ENCODE measurements at regions not wholly inside any gene's neighbourhood (a gene's known extent, or its start where the extent isn't known, plus 50 kb on each side); places are given as distances from the start of the nearest gene placed in this dataset.

GRCh38 chr9:2303056-2303455 is 287.9 kb downstream of the SMARCA2 start:
- no peak for DNase-seq (ENCODE audit: low read depth in 4 of 4, low spot score in 2 of 4)

GRCh38 chr9:2307480-2307879 is 292.3 kb downstream of the SMARCA2 start:
- no peak for DNase-seq (ENCODE audit: low read depth in 4 of 4, low spot score in 2 of 4)

GRCh38 chr9:2311920-2312319 is 296.8 kb downstream of the SMARCA2 start:
- no peak for DNase-seq (ENCODE audit: low read depth in 4 of 4, low spot score in 2 of 4)

- no peak for DNase-seq (ENCODE audit: low read depth in 4 of 4, low spot score in 2 of 4)
Measured at GRCh38 chr9:2313512-2313911, 298.4 kb downstream of the SMARCA2 start.

- DNase-seq (ENCODE audit: low read depth in 4 of 4, low spot score in 2 of 4), result no peak
Measured at GRCh38 chr9:2317591-2317990, 302.4 kb downstream of the SMARCA2 start.

- no peak for DNase-seq (ENCODE audit: low read depth in 4 of 4, low spot score in 2 of 4)
Measured at GRCh38 chr9:2319421-2319820, 302.2 kb upstream of the VLDLR start.

GRCh38 chr9:2320114-2320513 is 301.5 kb upstream of the VLDLR start:
- no peak for DNase-seq (ENCODE audit: low read depth in 4 of 4, low spot score in 2 of 4)

GRCh38 chr9:2320632-2321031 is 301.0 kb upstream of the VLDLR start:
- no peak for DNase-seq (ENCODE audit: low read depth in 4 of 4, low spot score in 2 of 4)

- DNase-seq (ENCODE audit: low read depth in 4 of 4, low spot score in 2 of 4), result no peak
Measured at GRCh38 chr9:2321523-2322148, 300.0 kb upstream of the VLDLR start.

GRCh38 chr9:2324742-2325141 is 296.8 kb upstream of the VLDLR start:
- DNase-seq (ENCODE audit: low read depth in 4 of 4, low spot score in 2 of 4), result no peak

- DNase-seq (ENCODE audit: low read depth in 4 of 4, low spot score in 2 of 4), result no peak
Measured at GRCh38 chr9:2332663-2333062, 288.9 kb upstream of the VLDLR start.

- no peak for DNase-seq (ENCODE audit: low read depth in 4 of 4, low spot score in 2 of 4)
Measured at GRCh38 chr9:2335260-2335659, 286.3 kb upstream of the VLDLR start.

GRCh38 chr9:2336055-2336454 is 285.5 kb upstream of the VLDLR start:
- no peak for DNase-seq (ENCODE audit: low read depth in 4 of 4, low spot score in 2 of 4)

- DNase-seq (ENCODE audit: low read depth in 4 of 4, low spot score in 2 of 4), result no peak
Measured at GRCh38 chr9:2337131-2337530, 284.5 kb upstream of the VLDLR start.

GRCh38 chr9:2337627-2338026 is 284.0 kb upstream of the VLDLR start:
- no peak for DNase-seq (ENCODE audit: low read depth in 4 of 4, low spot score in 2 of 4)

- no peak for DNase-seq (ENCODE audit: low read depth in 4 of 4, low spot score in 2 of 4)
Measured at GRCh38 chr9:2338777-2339365, 282.7 kb upstream of the VLDLR start.

- no peak for DNase-seq (ENCODE audit: low read depth in 4 of 4, low spot score in 2 of 4)
Measured at GRCh38 chr9:2339416-2339815, 282.2 kb upstream of the VLDLR start.

- DNase-seq (ENCODE audit: low read depth in 4 of 4, low spot score in 2 of 4), result no peak
Measured at GRCh38 chr9:2340046-2340760, 281.4 kb upstream of the VLDLR start.

- DNase-seq (ENCODE audit: low read depth in 4 of 4, low spot score in 2 of 4), result no peak
Measured at GRCh38 chr9:2341126-2341525, 280.5 kb upstream of the VLDLR start.

- DNase-seq (ENCODE audit: low read depth in 4 of 4, low spot score in 2 of 4), result no peak
Measured at GRCh38 chr9:2341956-2342355, 279.6 kb upstream of the VLDLR start.

GRCh38 chr9:2343756-2344155 is 277.8 kb upstream of the VLDLR start:
- no peak for DNase-seq (ENCODE audit: low read depth in 4 of 4, low spot score in 2 of 4)

- no peak for DNase-seq (ENCODE audit: low read depth in 4 of 4, low spot score in 2 of 4)
Measured at GRCh38 chr9:2344436-2344835, 277.2 kb upstream of the VLDLR start.
